ENCODE measurements at regions not wholly inside any gene's neighbourhood (a gene's known extent, or its start where the extent isn't known, plus 50 kb on each side); places are given as distances from the start of the nearest gene placed in this dataset.

DNA sequence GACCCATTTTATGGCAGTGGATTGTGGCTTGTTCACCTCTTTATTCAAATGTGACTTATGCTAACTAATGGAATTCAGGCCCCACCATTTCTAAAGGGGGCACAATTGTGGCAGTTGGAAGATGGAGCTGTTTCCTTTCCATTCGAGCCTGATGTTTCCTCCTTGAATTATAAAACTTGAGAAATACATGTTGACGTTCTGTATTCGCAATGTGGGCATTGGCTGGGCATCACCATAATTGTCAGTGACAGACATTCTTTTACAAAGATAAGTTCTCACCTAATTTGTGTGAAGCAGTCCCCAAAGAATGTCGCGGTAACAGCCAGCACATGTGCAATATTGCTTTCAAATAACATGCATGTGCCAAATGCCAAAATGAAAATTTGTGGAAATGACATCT is 1070.2 kb upstream of the TENM3 start:
- H3K4me1 ChIP-seq: no peaks in the 10 kb centered on the region
- no peaks in the 10 kb centered on the region for H3K27me3 ChIP-seq
- intact Hi-C loops (cut with DNase I): no loop called here
- no peak overlapping the region for H3K27ac ChIP-seq
- H3K36me3 ChIP-seq: no peaks in the 10 kb centered on the region
- TF ChIP-seq CTCF (IDR thresholded peaks at IDR 0.05): no peak
- TF ChIP-seq POLR2A (IDR thresholded peaks at IDR 0.05): no peak
- no peak overlapping the region for H3K4me3 ChIP-seq
- WGBS, 4 donors: 70 to 76% (median 71%) methylated on average over 5 of the region's 5 CpGs
- H3K9me3 ChIP-seq: no peaks in the 10 kb centered on the region
- ATAC-seq: no peak
- DNase-seq: no peak

GRCh38 chr4:181176306-181176705 is 1066.9 kb upstream of the TENM3 start:
- ATAC-seq (no peak), DNase-seq (no peak)
- intact Hi-C loops (cut with DNase I): no loop called here
- TF ChIP-seq CTCF (IDR thresholded peaks at IDR 0.05) (no peak), POLR2A (IDR thresholded peaks at IDR 0.05) (no peak)
- 71 to 77% (median 76%) methylated on average over 6 of the region's 6 CpGs for WGBS, 4 donors
- no peaks in the 10 kb centered on the region for H3K9me3 ChIP-seq
- no peak overlapping the region for H3K4me3 ChIP-seq
- H3K36me3 ChIP-seq: no peaks in the 10 kb centered on the region
- H3K27ac ChIP-seq: no peak overlapping the region
- no peaks in the 10 kb centered on the region for H3K4me1 ChIP-seq
- no peaks in the 10 kb centered on the region for H3K27me3 ChIP-seq

GRCh38 chr4:181181331-181181730 is 1061.9 kb upstream of the TENM3 start:
- intact Hi-C loops (cut with DNase I): no loop called here
- 0 to 58% (median 27%) methylated on average over 1 of the region's 1 CpG for WGBS, 4 donors
- TF ChIP-seq CTCF (IDR thresholded peaks at IDR 0.05) (no peak), POLR2A (IDR thresholded peaks at IDR 0.05) (no peak)

GRCh38 chr4:181189751-181190150 is 1053.5 kb upstream of the TENM3 start:
- WGBS, 4 donors: 69 to 85% (median 73%) methylated on average over 7 of the region's 7 CpGs
- Histone ChIP-seq H3K4me3 (no peak overlapping the region), H3K27ac (no peak overlapping the region), H3K9me3 (peaks cover 0 to 5% (median 0%) of the 10 kb centered on the region in 12 donors), H3K36me3 (no peaks in the 10 kb centered on the region), H3K27me3 (no peaks in the 10 kb centered on the region), H3K4me1 (no peaks in the 10 kb centered on the region)
- TF ChIP-seq CTCF (IDR thresholded peaks at IDR 0.05) (no peak), POLR2A (IDR thresholded peaks at IDR 0.05) (no peak)
- intact Hi-C loops (cut with DNase I): no loop called here
- ATAC-seq (no peak), DNase-seq (no peak)

More at GRCh38 chr4:181181331-181181730, 1061.9 kb upstream of the TENM3 start:
- no peak for DNase-seq
- Histone ChIP-seq H3K9me3 (peaks cover 0 to 5% (median 0%) of the 10 kb centered on the region in 12 donors), H3K4me1 (no peaks in the 10 kb centered on the region), H3K27ac (no peak overlapping the region), H3K36me3 (no peaks in the 10 kb centered on the region), H3K27me3 (no peaks in the 10 kb centered on the region), H3K4me3 (no peak overlapping the region)
- ATAC-seq: no peak

Data from heart left ventricle (tissue), 16 donors.